GM23338 (cell line): ENCODE measurements at regions not wholly inside any gene's neighbourhood (a gene's known extent, or its start where the extent isn't known, plus 50 kb on each side); places are given as distances from the start of the nearest gene placed in this dataset.

ENCODE experiments used
- ATAC-seq: fragments of 200-7000 bp; cut with Tn5 transposase; 3 replicates; pipeline ENCODE4 v1.9.1; 2020
- DNase-seq: peaks from one replicate; pipeline ENCODE4 v3.0.0-alpha.2; 2015; ENCODE audit warnings: low spot score
- H2AFZ ChIP-seq: fragments of 200-600 bp; sonication (generic); 2 replicates; pipeline ENCODE4 v1.8.0; 2016; ENCODE audit warnings: antibody characterized with exemption, mild to moderate bottlenecking, moderate library complexity
- H3F3A ChIP-seq: fragments of 200-600 bp; sonication (generic); replicated peaks from 2 replicates; pipeline ENCODE4 v1.8.0; 2017; ENCODE audit warnings: antibody characterized with exemption, mixed run types, low read depth
- H3K27ac ChIP-seq: fragments of 200-600 bp; sonication (generic); 2 replicates; pipeline ENCODE4 v1.6.1; 2016; ENCODE audit warnings: low read depth
- H3K27me3 ChIP-seq: fragments of 200-600 bp; sonication (generic); 2 replicates; pipeline ENCODE4 v1.8.0; 2016; ENCODE audit warnings: mild to moderate bottlenecking, mixed run types, moderate library complexity; ENCODE audit not compliant: insufficient read depth
- H3K36me3 ChIP-seq: fragments of 200-600 bp; sonication (generic); 2 replicates; pipeline ENCODE4 v1.8.0; 2016; ENCODE audit warnings: mild to moderate bottlenecking; ENCODE audit not compliant: insufficient read depth
- H3K4me1 ChIP-seq: fragments of 200-600 bp; sonication (generic); 2 replicates; pipeline ENCODE4 v1.8.0; 2016; ENCODE audit warnings: mild to moderate bottlenecking, moderate library complexity; ENCODE audit not compliant: insufficient read depth
- H3K4me2 ChIP-seq: fragments of 200-600 bp; sonication (generic); 2 replicates; pipeline ENCODE4 v1.7.1; 2017; ENCODE audit warnings: mixed run types
- H3K4me3 ChIP-seq: fragments of 200-600 bp; sonication (generic); 2 replicates; pipeline ENCODE4 v1.6.1; 2016; ENCODE audit warnings: mixed run types
- H3K79me2 ChIP-seq: fragments of 200-600 bp; sonication (generic); replicated peaks from 2 replicates; pipeline ENCODE4 v1.8.0; 2017; ENCODE audit warnings: mild to moderate bottlenecking; ENCODE audit not compliant: insufficient read depth
- H3K9me2 ChIP-seq: fragments of 200-600 bp; sonication (generic); 2 replicates; pipeline ENCODE4 v1.8.0; 2017; ENCODE audit not compliant: insufficient read depth
- H4K20me1 ChIP-seq: fragments of 200-600 bp; sonication (generic); replicated peaks from 2 replicates; pipeline ENCODE4 v1.8.0; 2017; ENCODE audit warnings: mild to moderate bottlenecking; ENCODE audit not compliant: insufficient read depth
- H3K27ac Mint-ChIP-seq: 2 replicates; pipeline ENCODE4 v1.8.0; 2020; ENCODE audit warnings: inconsistent platforms, mild to moderate bottlenecking, moderate library complexity, mixed read lengths
- H3K27me3 Mint-ChIP-seq: 3 replicates; pipeline ENCODE4 v1.8.0; 2022; ENCODE audit warnings: low read depth, mild to moderate bottlenecking, moderate library complexity, mixed read lengths, inconsistent platforms; ENCODE audit not compliant: insufficient read depth, poor library complexity
- H3K36me3 Mint-ChIP-seq: 3 replicates; pipeline ENCODE4 v1.8.0; 2021; ENCODE audit warnings: low read depth, mild to moderate bottlenecking, inconsistent platforms, moderate library complexity, mixed read lengths
- H3K4me1 Mint-ChIP-seq: 3 replicates; pipeline ENCODE4 v1.8.0; 2020; ENCODE audit warnings: mild to moderate bottlenecking, inconsistent platforms, mixed read lengths
- H3K4me3 Mint-ChIP-seq: 3 replicates; pipeline ENCODE4 v1.8.0; 2021; ENCODE audit warnings: moderate library complexity, mild to moderate bottlenecking, inconsistent platforms, mixed read lengths
- H3K9me3 Mint-ChIP-seq: 3 replicates; pipeline ENCODE4 v1.8.0; 2020; ENCODE audit warnings: moderate library complexity, mild to moderate bottlenecking, inconsistent platforms, mixed read lengths
- CREB1 ChIP-seq: fragments of 250-450 bp; sonication (Bioruptor Pico); IDR thresholded peaks from 2 replicates; pipeline ENCODE4 v1.5.0; 2020; ENCODE audit warnings: low read depth, mild to moderate bottlenecking, moderate library complexity
- CTCF ChIP-seq, 2 experiments: fragments of 200-600 bp in 1 of 2; sonication (generic) in 1 of 2; conservative IDR thresholded peaks; 2 replicates each; pipeline versions ENCODE4 v1.5.1 to v1.6.1; 2016 to 2017; ENCODE audit warnings: antibody characterized with exemption in 2 of 2, low read depth in 2 of 2, mild to moderate bottlenecking in 2 of 2, moderate library complexity in 1 of 2
- EZH2phosphoT487 ChIP-seq: fragments of 200-600 bp; sonication (generic); IDR thresholded peaks from one replicate; pipeline ENCODE4 v1.8.1; 2018; ENCODE audit warnings: antibody characterized with exemption; ENCODE audit not compliant: unreplicated experiment
- NANOG ChIP-seq: IDR thresholded peaks from 2 replicates; pipeline ENCODE4 v1.6.1; 2016; ENCODE audit warnings: antibody characterized with exemption, borderline replicate concordance
- REST ChIP-seq: IDR thresholded peaks from one replicate; pipeline ENCODE4 v1.6.1; 2018; ENCODE audit warnings: antibody characterized with exemption; ENCODE audit not compliant: unreplicated experiment
- ZNF114 ChIP-seq: fragments of 250-450 bp; sonication (Bioruptor Pico); IDR thresholded peaks from 2 replicates; pipeline ENCODE4 v1.5.0; 2020; ENCODE audit warnings: mild to moderate bottlenecking, moderate library complexity

- H3K27me3 ChIP-seq: no peaks in the 10 kb centered on the region
- TF ChIP-seq ZNF114 (CRISPR knock-in tag): no peak
- TF ChIP-seq REST: no peak
- TF ChIP-seq CREB1: no peak
- DNase-seq (no peak), ATAC-seq (no peak)
- no peak overlapping the region for H3K4me3 ChIP-seq
- no peak overlapping the region for H3K4me2 ChIP-seq
- H3K27me3 Mint-ChIP-seq: no peaks in the 10 kb centered on the region
- H3K27ac Mint-ChIP-seq: no peak overlapping the region
- no peaks in the 10 kb centered on the region for H3K9me3 Mint-ChIP-seq
- H3K4me1 ChIP-seq: no peaks in the 10 kb centered on the region
- H3K27ac ChIP-seq: no peak overlapping the region
- H3K4me3 Mint-ChIP-seq: no peak overlapping the region
- H3K36me3 Mint-ChIP-seq: no peaks in the 10 kb centered on the region
- no peaks in the 10 kb centered on the region for H3K9me2 ChIP-seq
- no peaks in the 10 kb centered on the region for H3K79me2 ChIP-seq
- H4K20me1 ChIP-seq: no peaks in the 10 kb centered on the region
- no peaks in the 10 kb centered on the region for H3F3A ChIP-seq
- no peak overlapping the region for H2AFZ ChIP-seq
- no peaks in the 10 kb centered on the region for H3K4me1 Mint-ChIP-seq
- H3K36me3 ChIP-seq: no peaks in the 10 kb centered on the region
Observed at GRCh38 chr2:139201516-139201915, 421.3 kb upstream of the NXPH2 start.

- H4K20me1 ChIP-seq: no peaks in the 10 kb centered on the region
- H3K4me1 Mint-ChIP-seq: no peaks in the 10 kb centered on the region
- H3K36me3 ChIP-seq: no peaks in the 10 kb centered on the region
- H3K27me3 ChIP-seq: no peaks in the 10 kb centered on the region
- no peaks in the 10 kb centered on the region for H3K4me1 ChIP-seq
- ATAC-seq (no peak), DNase-seq (peak; percentile 3)
- H3K27me3 Mint-ChIP-seq: no peaks in the 10 kb centered on the region
- no peak overlapping the region for H2AFZ ChIP-seq
- no peaks in the 10 kb centered on the region for H3K9me3 Mint-ChIP-seq
- no peaks in the 10 kb centered on the region for H3F3A ChIP-seq
- no peak overlapping the region for H3K4me3 ChIP-seq
- no peak overlapping the region for H3K4me3 Mint-ChIP-seq
- no peak overlapping the region for H3K4me2 ChIP-seq
- H3K36me3 Mint-ChIP-seq: no peaks in the 10 kb centered on the region
- TF ChIP-seq EZH2phosphoT487 (no peak), NANOG (no peak), CTCF (conservative IDR thresholded peaks at IDR 0.05; ENCODE audit: low read depth in 2 of 2) (peak in 1 of 2 experiments; percentile 29; a peak in 2 of 4 replicates)
- no peaks in the 10 kb centered on the region for H3K9me2 ChIP-seq
- no peak overlapping the region for H3K27ac ChIP-seq
- H3K79me2 ChIP-seq: no peaks in the 10 kb centered on the region
- no peak overlapping the region for H3K27ac Mint-ChIP-seq
Observed at GRCh38 chr2:139196754-139197153, 416.6 kb upstream of the NXPH2 start.
